IMR-90 (cell line): ENCODE measurements at regions not wholly inside any gene's neighbourhood (a gene's known extent, or its start where the extent isn't known, plus 50 kb on each side); places are given as distances from the start of the nearest gene placed in this dataset.

Experiments
- ATAC-seq: fragments of 200-7000 bp; cut with Tn5 transposase; 2 replicates; pipeline ENCODE4 v1.9.1; 2020; ENCODE audit warnings: low read depth, mild to moderate bottlenecking, moderate library complexity
- BruUV-seq: library from RNA; stranded (reverse); fragments of 400-500 nt; replicated peaks from 2 replicates; lab custom pipeline; 2021; lab: Mats Ljungman, UMichigan
- CTCF ChIA-PET: fragments of 300-600 bp; formaldehyde crosslinking; extraction: SDS; loops from one replicate; lab custom pipeline; 2021; ENCODE audit warnings: antibody characterized with exemption; lab: Yijun Ruan, JAX
- POLR2A ChIA-PET: fragments of 300-600 bp; sonication (Branson Sonifier 250); formaldehyde crosslinking; loops from one replicate; lab custom pipeline; 2022; ENCODE audit warnings: antibody characterized with exemption; ENCODE audit not compliant: unreplicated experiment; lab: Charles Lee
- DNase-seq: peaks from one replicate; pipeline ENCODE4 v3.0.0; 2013
- H2AFZ ChIP-seq: replicated peaks from 2 replicates; pipeline ENCODE3; 2013; ENCODE audit warnings: low read length, mild to moderate bottlenecking; ENCODE audit not compliant: poor library complexity
- H2AK5ac ChIP-seq: 2 replicates; pipeline ENCODE4 v1.6.1; 2013; ENCODE audit warnings: low read depth, low read length, inconsistent platforms
- H2AK9ac ChIP-seq: replicated peaks from 2 replicates; pipeline ENCODE3; 2013; ENCODE audit warnings: mild to moderate bottlenecking, low read depth, low read length, moderate library complexity; ENCODE audit not compliant: poor library complexity
- H2BK120ac ChIP-seq: 2 replicates; pipeline ENCODE4 v1.6.1; 2013; ENCODE audit warnings: low read depth, low read length, inconsistent platforms
- H2BK15ac ChIP-seq: 3 replicates; pipeline ENCODE4 v1.6.1; 2013; ENCODE audit warnings: low read depth, low read length, inconsistent platforms
- H2BK20ac ChIP-seq: 2 replicates; pipeline ENCODE4 v1.6.1; 2013; ENCODE audit warnings: low read depth, mild to moderate bottlenecking, inconsistent platforms, low read length, moderate library complexity
- H2BK5ac ChIP-seq: 2 replicates; pipeline ENCODE4 v1.6.1; 2013; ENCODE audit warnings: mild to moderate bottlenecking, low read depth, low read length, inconsistent platforms; ENCODE audit not compliant: poor library complexity, severe bottlenecking
- H3K14ac ChIP-seq: replicated peaks from 2 replicates; pipeline ENCODE4 v1.6.1; 2013; ENCODE audit warnings: low read depth, low read length, inconsistent platforms
- H3K18ac ChIP-seq: 2 replicates; pipeline ENCODE4 v1.6.1; 2013; ENCODE audit warnings: low read depth, low read length, control low read depth
- H3K23ac ChIP-seq: 2 replicates; pipeline ENCODE4 v1.6.1; 2013; ENCODE audit warnings: low read depth, low read length, inconsistent platforms
- H3K27ac ChIP-seq: 2 replicates; pipeline ENCODE4 v1.5.1; 2013; ENCODE audit warnings: mild to moderate bottlenecking, control low read depth, low read length; ENCODE audit not compliant: insufficient read depth
- H3K27me3 ChIP-seq: 2 replicates; pipeline ENCODE4 v1.6.1; 2013; ENCODE audit warnings: low read length; ENCODE audit not compliant: control insufficient read depth, insufficient read depth
- H3K36me3 ChIP-seq: 2 replicates; pipeline ENCODE4 v1.6.1; 2013; ENCODE audit warnings: low read length, mixed read lengths; ENCODE audit not compliant: control insufficient read depth, insufficient read depth
- H3K4ac ChIP-seq: 2 replicates; pipeline ENCODE4 v1.6.1; 2013; ENCODE audit warnings: low read depth, low read length, inconsistent platforms
- H3K4me1 ChIP-seq: 2 replicates; pipeline ENCODE4 v1.6.1; 2013; ENCODE audit warnings: low read length, mixed read lengths; ENCODE audit not compliant: control insufficient read depth, insufficient read depth
- H3K4me2 ChIP-seq: 2 replicates; pipeline ENCODE4 v1.6.1; 2013; ENCODE audit warnings: low read depth, mild to moderate bottlenecking, control low read depth, low read length, moderate library complexity
- H3K4me3 ChIP-seq: 2 replicates; pipeline ENCODE4 v1.5.1; 2013; ENCODE audit warnings: low read depth, mild to moderate bottlenecking, control low read depth, low read length, moderate library complexity; ENCODE audit not compliant: insufficient read depth
- H3K56ac ChIP-seq: 2 replicates; pipeline ENCODE4 v1.6.1; 2013; ENCODE audit warnings: low read length, inconsistent platforms; ENCODE audit not compliant: insufficient read depth; ENCODE audit errors: extremely low read depth
- H3K79me1 ChIP-seq, 2 experiments: 2 replicates each; pipeline ENCODE4 v1.6.1; 2013; ENCODE audit warnings: low read length in 2 of 2, inconsistent platforms in 1 of 2, low read depth in 1 of 2
- H3K9ac ChIP-seq: 2 replicates; pipeline ENCODE4 v1.6.1; 2013; ENCODE audit warnings: low read depth, low read length, control low read depth
- H3K9me1 ChIP-seq: 2 replicates; pipeline ENCODE4 v1.6.1; 2013; ENCODE audit warnings: low read length, inconsistent platforms; ENCODE audit not compliant: insufficient read depth
- H3K9me3 ChIP-seq: 2 replicates; pipeline ENCODE4 v1.6.1; 2013; ENCODE audit warnings: low read length; ENCODE audit not compliant: control insufficient read depth, insufficient read depth
- H4K20me1 ChIP-seq: 2 replicates; pipeline ENCODE4 v1.6.1; 2013; ENCODE audit warnings: low read length, inconsistent platforms; ENCODE audit not compliant: insufficient read depth
- H4K5ac ChIP-seq: 2 replicates; pipeline ENCODE4 v1.6.1; 2013; ENCODE audit warnings: mild to moderate bottlenecking, low read depth, low read length, control low read depth
- H4K8ac ChIP-seq, 2 experiments: 2 replicates each; pipeline ENCODE4 v1.6.1; 2013; ENCODE audit warnings: low read depth in 2 of 2, low read length in 2 of 2, control low read depth in 1 of 2, inconsistent platforms in 1 of 2
- H4K91ac ChIP-seq: 2 replicates; pipeline ENCODE4 v1.6.1; 2013; ENCODE audit warnings: low read depth, low read length, inconsistent platforms; ENCODE audit not compliant: insufficient read depth
- CTCF ChIP-seq: conservative IDR thresholded peaks from 2 replicates; pipeline ENCODE4 v1.5.1; 2012; ENCODE audit warnings: mild to moderate bottlenecking, low read depth, low read length, improper control_type of control experiment
- ELK1 ChIP-seq: fragments of 150-350 bp; IDR thresholded peaks from 2 replicates; pipeline ENCODE4 v1.6.1; 2016; ENCODE audit warnings: low read depth, mild to moderate bottlenecking, low read length, moderate library complexity, borderline replicate concordance
- FOS ChIP-seq: fragments of 150-350 bp; IDR thresholded peaks from 2 replicates; pipeline ENCODE4 v1.6.1; 2016; ENCODE audit warnings: low read depth, low read length
- MXI1 ChIP-seq: IDR thresholded peaks from 2 replicates; pipeline ENCODE4 v1.6.1; 2012; ENCODE audit warnings: low read depth, mild to moderate bottlenecking, low read length, moderate library complexity, borderline replicate concordance
- NFE2L2 ChIP-seq: fragments of 150-350 bp; IDR thresholded peaks from 2 replicates; pipeline ENCODE4 v1.6.1; 2016; ENCODE audit warnings: low read depth, mild to moderate bottlenecking, low read length
- POLR2A ChIP-seq: IDR thresholded peaks from 2 replicates; pipeline ENCODE4 v1.6.1; 2012; ENCODE audit warnings: mild to moderate bottlenecking, low read depth, low read length
- RCOR1 ChIP-seq: IDR thresholded peaks from 2 replicates; pipeline ENCODE4 v1.6.1; 2012; ENCODE audit warnings: mild to moderate bottlenecking, low read length, improper control_type of control experiment; ENCODE audit not compliant: insufficient replicate concordance
- USF2 ChIP-seq: fragments of 150-350 bp; IDR thresholded peaks from 2 replicates; pipeline ENCODE4 v1.6.1; 2017; ENCODE audit warnings: mild to moderate bottlenecking, antibody characterized with exemption, low read length, low read depth
- dilution Hi-C: fragments of 300-500 bp; cut with HindIII; formaldehyde crosslinking; loops from one replicate; pipeline ENCODE4 v1.14.3; 2018; ENCODE audit warnings: low sequenced_read_pairs; ENCODE audit not compliant: unreplicated experiment
- in situ Hi-C: fragments of 300-500 bp; cut with MboI; formaldehyde crosslinking; loops from 3 replicates; pipeline ENCODE4 v1.14.3; 2019; ENCODE audit warnings: low sequenced_read_pairs, inconsistent platforms, mixed read lengths
- intact Hi-C: fragments of 100-400 bp; cut with micrococcal nuclease; formaldehyde crosslinking; loops from 2 replicates; pipeline ENCODE4 v1.10.0; 2022

- POLR2A ChIA-PET, result no interaction called here
- H3K4me1 ChIP-seq, result no peaks in the 10 kb centered on the region
- no peak overlapping the region for H2AFZ ChIP-seq
- H3K27ac ChIP-seq, result no peak overlapping the region
- peaks cover 8% of the 10 kb centered on the region for H3K9me3 ChIP-seq
- no peak overlapping the region for H4K8ac ChIP-seq
- no peak overlapping the region for H3K4me2 ChIP-seq
- H3K23ac ChIP-seq, result no peak overlapping the region
- H2BK20ac ChIP-seq, result no peak overlapping the region
- ATAC-seq, result no peak
- no peak overlapping the region for H3K4ac ChIP-seq
- no peak overlapping the region for H2AK9ac ChIP-seq
- in situ Hi-C loops, result no loop called here
- H3K36me3 ChIP-seq, result no peaks in the 10 kb centered on the region
- no peak overlapping the region for H2BK5ac ChIP-seq
- H4K20me1 ChIP-seq, result no peaks in the 10 kb centered on the region
- no TSS peak for BruUV-seq
- no peak overlapping the region for H3K14ac ChIP-seq
- no peak overlapping the region for H3K56ac ChIP-seq
- TF ChIP-seq MXI1 (no peak), FOS (no peak), POLR2A (no peak), ELK1 (no peak), NFE2L2 (no peak), CTCF (no peak), USF2 (no peak), RCOR1 (no peak)
- dilution Hi-C loops, result no loop called here
- intact Hi-C loops, result no loop called here
- DNase-seq, result no peak
- CTCF ChIA-PET, result no interaction called here
- no peaks in the 10 kb centered on the region for H3K27me3 ChIP-seq
- H4K5ac ChIP-seq, result no peak overlapping the region
- H3K4me3 ChIP-seq, result no peak overlapping the region
- no peak overlapping the region for H2BK15ac ChIP-seq
- no peak overlapping the region for H4K91ac ChIP-seq
- H2AK5ac ChIP-seq, result no peak overlapping the region
- no peaks in the 10 kb centered on the region for H3K9me1 ChIP-seq
- H2BK120ac ChIP-seq, result no peak overlapping the region
- no peak overlapping the region for H3K9ac ChIP-seq
- no peaks in the 10 kb centered on the region for H3K79me1 ChIP-seq
- no peak overlapping the region for H3K18ac ChIP-seq
Measured at GRCh38 chr6:115728171-115728570, 332.5 kb downstream of the FRK start.
